Stimulated activated CD8-positive, alpha-beta memory T cell treated with anti-CD3 and anti-CD28 coated beads, Interleukin-2, amount 100 ng/mL, for 1 hour (primary cell): ENCODE measurements at regions not wholly inside any gene's neighbourhood (a gene's known extent, or its start where the extent isn't known, plus 50 kb on each side); places are given as distances from the start of the nearest gene placed in this dataset.
"Not testable (repeated sequence)": the region's sequence is repeated elsewhere in the genome, so short reads cannot be mapped to it uniquely, and the experiment has no call there.

ENCODE experiments used
- DNase-seq, 2 donors: peaks; one replicate each; pipeline ENCODE4 v3.0.0-alpha.2; 2020; ENCODE audit warnings: low read depth in 2 of 2

- peak; percentile 26 to 42 for DNase-seq
These were observed 101.0 kb upstream of the ZNF236 start for GRCh38 chr18:76721207-76721996.

GRCh38 chr18:76720683-76721082 lies 101.7 kb upstream of the ZNF236 start:
- no peak for DNase-seq

- no peak for DNase-seq
These were observed 107.2 kb upstream of the ZNF236 start for GRCh38 chr18:76715012-76715610.

- DNase-seq = no peak
These were observed 108.9 kb upstream of the ZNF236 start for GRCh38 chr18:76713432-76713831.

GRCh38 chr18:76712511-76713140 lies 109.7 kb upstream of the ZNF236 start:
- DNase-seq = no peak

- DNase-seq = no peak
These were observed 111.5 kb upstream of the ZNF236 start for GRCh38 chr18:76710646-76711520.

- DNase-seq = peak; percentile 31 to 33
These were observed 112.4 kb upstream of the ZNF236 start for GRCh38 chr18:76709659-76710645.

- no peak for DNase-seq
These were observed 113.5 kb upstream of the ZNF236 start for GRCh38 chr18:76708722-76709353.

- no peak for DNase-seq
These were observed 114.2 kb upstream of the ZNF236 start for GRCh38 chr18:76708071-76708721.

GRCh38 chr18:76707534-76707933 lies 114.8 kb upstream of the ZNF236 start:
- no peak for DNase-seq

GRCh38 chr18:76704589-76704988 lies 117.8 kb upstream of the ZNF236 start:
- DNase-seq = not testable (repeated sequence)

GRCh38 chr18:76699923-76700322 lies 122.4 kb upstream of the ZNF236 start:
- DNase-seq = no peak

- no peak for DNase-seq
These were observed 124.9 kb upstream of the ZNF236 start for GRCh38 chr18:76697441-76697901.

GRCh38 chr18:76691800-76692199 lies 130.6 kb upstream of the ZNF236 start:
- no peak for DNase-seq

GRCh38 chr18:76689646-76690264 lies 132.6 kb upstream of the ZNF236 start:
- no peak for DNase-seq

- no peak for DNase-seq
These were observed 133.5 kb upstream of the ZNF236 start for GRCh38 chr18:76688724-76689472.

- DNase-seq = no peak
These were observed 134.9 kb upstream of the ZNF236 start for GRCh38 chr18:76687304-76687962.

GRCh38 chr18:76686737-76687231 lies 135.6 kb upstream of the ZNF236 start:
- DNase-seq = no peak
